ENCODE measurements at regions not wholly inside any gene's neighbourhood (a gene's known extent, or its start where the extent isn't known, plus 50 kb on each side); places are given as distances from the start of the nearest gene placed in this dataset.

DNA sequence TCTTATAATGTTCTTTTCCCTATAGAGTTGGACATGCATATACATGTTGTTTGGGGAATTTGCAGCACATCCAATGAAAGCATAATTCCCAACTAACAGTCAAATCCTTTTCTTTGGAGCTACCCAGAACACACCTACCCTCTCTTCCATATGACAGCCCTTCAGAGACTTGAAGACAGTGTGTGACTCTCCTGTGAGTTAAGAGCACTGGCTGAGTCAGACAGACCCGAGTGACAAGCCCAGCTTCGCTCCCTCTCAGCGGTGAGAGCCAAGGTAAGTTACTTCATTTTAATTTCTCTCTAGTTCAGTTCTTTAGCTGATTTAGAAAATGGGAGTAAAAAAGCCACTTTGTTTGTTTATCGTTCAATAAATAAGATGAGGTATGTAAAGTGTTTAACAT is 86.3 kb downstream of the RTL9 start:
- Histone ChIP-seq H2AK5ac (ENCODE audit: insufficient read length, low read length) (no peak overlapping the region), H4K5ac (ENCODE audit: insufficient read length, low read depth, low read length) (no peak overlapping the region), H3K79me1 (ENCODE audit: insufficient read depth, low read depth, low read length, poor library complexity, severe bottlenecking) (no peaks in the 10 kb centered on the region), H3K23me2 (ENCODE audit: insufficient read length, low read depth, low read length, poor library complexity, severe bottlenecking) (no peaks in the 10 kb centered on the region), H2BK5ac (ENCODE audit: insufficient read length, low read length) (no peak overlapping the region), H2BK120ac (ENCODE audit: low read depth, low read length, poor library complexity, severe bottlenecking) (no peak overlapping the region), H3K4ac (ENCODE audit: low read depth, low read length) (no peak overlapping the region), H3K56ac (ENCODE audit: insufficient read length, low read depth, low read length) (no peak overlapping the region), H2BK12ac (ENCODE audit: insufficient read length, low read depth, low read length) (no peak overlapping the region), H3K4me2 (ENCODE audit: insufficient read depth, insufficient read length, low read length) (no peak overlapping the region), H4K20me1 (ENCODE audit: control insufficient read depth, insufficient read depth, insufficient read length) (no peaks in the 10 kb centered on the region), H3K4me1 (ENCODE audit: insufficient read depth, low read length) (peaks cover 5% of the 10 kb centered on the region), H3T11ph (ENCODE audit: low read length) (no peak overlapping the region), H2BK20ac (ENCODE audit: low read depth, low read length, poor library complexity, severe bottlenecking) (no peak overlapping the region), H3K18ac (ENCODE audit: insufficient read length, low read depth, low read length) (no peak overlapping the region), H2BK15ac (ENCODE audit: low read depth, low read length) (no peak overlapping the region), H3K9me3 (ENCODE audit: control insufficient read depth, low read depth, low read length) (no peaks in the 10 kb centered on the region), H3K9ac (ENCODE audit: extremely low read depth, insufficient read length, low read length) (no peak overlapping the region), H3K14ac (ENCODE audit: insufficient read depth, low read length) (no peak overlapping the region), H4K8ac (replicated peaks; ENCODE audit: insufficient read length, low read depth, low read length) (no peak overlapping the region), H3K27ac (ENCODE audit: insufficient read length, low read depth, low read length) (no peak overlapping the region), H4K91ac (ENCODE audit: insufficient read length, low read depth, low read length) (no peak overlapping the region), H3K23ac (ENCODE audit: insufficient read length, low read depth, low read length) (no peak overlapping the region), H2AFZ (ENCODE audit: low read length) (no peak overlapping the region), H3K27me3 (ENCODE audit: insufficient read depth, low read length) (no peaks in the 10 kb centered on the region), H3K79me2 (ENCODE audit: insufficient read depth, low read length) (no peaks in the 10 kb centered on the region)
- TF ChIP-seq, protein P1, sequence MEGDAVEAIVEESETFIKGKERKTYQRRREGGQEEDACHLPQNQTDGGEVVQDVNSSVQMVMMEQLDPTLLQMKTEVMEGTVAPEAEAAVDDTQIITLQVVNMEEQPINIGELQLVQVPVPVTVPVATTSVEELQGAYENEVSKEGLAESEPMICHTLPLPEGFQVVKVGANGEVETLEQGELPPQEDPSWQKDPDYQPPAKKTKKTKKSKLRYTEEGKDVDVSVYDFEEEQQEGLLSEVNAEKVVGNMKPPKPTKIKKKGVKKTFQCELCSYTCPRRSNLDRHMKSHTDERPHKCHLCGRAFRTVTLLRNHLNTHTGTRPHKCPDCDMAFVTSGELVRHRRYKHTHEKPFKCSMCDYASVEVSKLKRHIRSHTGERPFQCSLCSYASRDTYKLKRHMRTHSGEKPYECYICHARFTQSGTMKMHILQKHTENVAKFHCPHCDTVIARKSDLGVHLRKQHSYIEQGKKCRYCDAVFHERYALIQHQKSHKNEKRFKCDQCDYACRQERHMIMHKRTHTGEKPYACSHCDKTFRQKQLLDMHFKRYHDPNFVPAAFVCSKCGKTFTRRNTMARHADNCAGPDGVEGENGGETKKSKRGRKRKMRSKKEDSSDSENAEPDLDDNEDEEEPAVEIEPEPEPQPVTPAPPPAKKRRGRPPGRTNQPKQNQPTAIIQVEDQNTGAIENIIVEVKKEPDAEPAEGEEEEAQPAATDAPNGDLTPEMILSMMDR (conservative IDR thresholded peaks at IDR 0.05) = no peak
- Mint-ChIP-seq H3K4me1 (peaks cover 31 to 38% of the 10 kb centered on the region in 2 experiments), H3K9me3 (no peaks in the 10 kb centered on the region), H3K27me3 (ENCODE audit: low read depth) (no peaks in the 10 kb centered on the region; the same call in 1 of the 2 replicates), H3K36me3 (ENCODE audit: insufficient read depth in 1 of 3, low read depth in 3 of 3) (no peaks in the 10 kb centered on the region), H3K4me3 (no peak overlapping the region), H3K27ac (no peak overlapping the region)
- DNase-seq = no peak
- no CpG with 5 or more reads among the region's 4 CpGs for WGBS (ENCODE audit: extremely low coverage, insufficient read length, low lambda C conversion rate)

All from H9 (cell line).